CD4-positive, alpha-beta T cell (primary cell): ENCODE measurements at regions not wholly inside any gene's neighbourhood (a gene's known extent, or its start where the extent isn't known, plus 50 kb on each side); places are given as distances from the start of the nearest gene placed in this dataset.

Experiments
- ATAC-seq: fragments of 200-7000 bp; cut with Tn5 transposase; one replicate; pipeline ENCODE4 v1.10.0; 2022; ENCODE audit warnings: mild to moderate bottlenecking; ENCODE audit not compliant: poor library complexity
- CTCF ChIA-PET: fragments of 350-600 bp; sonication (Branson Sonifier 250); formaldehyde crosslinking; loops from one replicate; lab custom pipeline; 2021; ENCODE audit warnings: antibody characterized with exemption, inconsistent platforms; lab: Charles Lee
- POLR2A ChIA-PET: fragments of 350-600 bp; sonication (Branson Sonifier 250); formaldehyde crosslinking; loops from one replicate; lab custom pipeline; 2021; ENCODE audit warnings: antibody characterized with exemption, inconsistent platforms; lab: Charles Lee
- DNase-seq, 14 experiments: peaks; one replicate each; pipeline ENCODE4 v3.0.0-alpha.2; 2013 to 2020; ENCODE audit warnings: mixed read lengths in 2 of 14
- H3K27ac ChIP-seq, 2 donors: one replicate each; pipeline versions ENCODE4 v1.5.1 to v1.7.0; 2013; ENCODE audit warnings: low read length in 2 of 2, low read depth in 1 of 2, mild to moderate bottlenecking in 1 of 2
- H3K27me3 ChIP-seq, 2 experiments: 1 replicate in 1 of 2; 2 replicates in 1 of 2; pipeline versions ENCODE4 v1.6.1 to v1.7.0; 2013; ENCODE audit warnings: low read length in 2 of 2, control low read depth in 1 of 2, mild to moderate bottlenecking in 1 of 2, moderate library complexity in 1 of 2; ENCODE audit not compliant: insufficient read depth in 2 of 2, control insufficient read depth in 1 of 2
- H3K36me3 ChIP-seq: one replicate; pipeline ENCODE4 v1.6.1; 2013; ENCODE audit warnings: low read length, control low read depth; ENCODE audit not compliant: insufficient read depth
- H3K4me1 ChIP-seq: one replicate; pipeline ENCODE4 v1.6.1; 2013; ENCODE audit warnings: low read length, control low read depth; ENCODE audit not compliant: insufficient read depth
- H3K4me3 ChIP-seq: one replicate; pipeline ENCODE4 v1.5.1; 2013; ENCODE audit warnings: mild to moderate bottlenecking, low read length, moderate library complexity
- H3K9me3 ChIP-seq, 2 experiments: 1 replicate in 1 of 2; 2 replicates in 1 of 2; pipeline versions ENCODE4 v1.6.1 to v1.7.0; 2013; ENCODE audit warnings: low read length in 2 of 2, mild to moderate bottlenecking in 2 of 2, control low read depth in 1 of 2, moderate library complexity in 1 of 2; ENCODE audit not compliant: control insufficient read depth in 1 of 2, insufficient read depth in 1 of 2
- H3K27ac Mint-ChIP-seq: one replicate; pipeline ENCODE4 v1.8.0; 2020; ENCODE audit warnings: mixed read lengths
- H3K27me3 Mint-ChIP-seq: one replicate; pipeline ENCODE4 v1.8.0; 2021; ENCODE audit warnings: mixed read lengths
- H3K36me3 Mint-ChIP-seq: one replicate; pipeline ENCODE4 v1.8.0; 2021; ENCODE audit warnings: low read depth, mixed read lengths
- H3K4me1 Mint-ChIP-seq: one replicate; pipeline ENCODE4 v1.8.0; 2021; ENCODE audit warnings: low read depth, mixed read lengths
- H3K4me3 Mint-ChIP-seq: one replicate; pipeline ENCODE4 v1.8.0; 2020; ENCODE audit warnings: mild to moderate bottlenecking, mixed read lengths
- H3K9me3 Mint-ChIP-seq: one replicate; pipeline ENCODE4 v1.8.0; 2020; ENCODE audit warnings: mixed read lengths
- intact Hi-C, 2 experiments: fragments of 100-400 bp; cut with DNase I in 1 of 2; cut with micrococcal nuclease in 1 of 2; formaldehyde crosslinking; loops; one replicate each; pipeline versions ENCODE4 v1.15.1 to v1.9.0; 2023 to 2025; cut with DNase I, micrococcal nuclease
- TF ChIP-seq, protein P1 (sequence below): fragments of 200-600 bp; IDR thresholded peaks from one replicate; pipeline ENCODE4 v1.8.0; 2022; ENCODE audit warnings: antibody characterized with exemption, mild to moderate bottlenecking

- no peak overlapping the region for H3K4me3 ChIP-seq
- intact Hi-C loops = loop anchor here in 1 of 2 experiments (2.0 kb wide), 1 partner anchor 17 kb away; no protein-coding TSS in a partner anchor
- H3K36me3 Mint-ChIP-seq = no peaks in the 10 kb centered on the region
- ChIA-PET POLR2A (no interaction called here), CTCF (no interaction called here)
- no peak for ATAC-seq
- H3K9me3 ChIP-seq = no peaks in the 10 kb centered on the region
- H3K27me3 ChIP-seq = no peaks in the 10 kb centered on the region
- no peaks in the 10 kb centered on the region for H3K9me3 Mint-ChIP-seq
- no peak overlapping the region for H3K27ac ChIP-seq
- no peaks in the 10 kb centered on the region for H3K36me3 ChIP-seq
- no peaks in the 10 kb centered on the region for H3K27me3 Mint-ChIP-seq
- no peak for DNase-seq
- TF ChIP-seq, protein P1, sequence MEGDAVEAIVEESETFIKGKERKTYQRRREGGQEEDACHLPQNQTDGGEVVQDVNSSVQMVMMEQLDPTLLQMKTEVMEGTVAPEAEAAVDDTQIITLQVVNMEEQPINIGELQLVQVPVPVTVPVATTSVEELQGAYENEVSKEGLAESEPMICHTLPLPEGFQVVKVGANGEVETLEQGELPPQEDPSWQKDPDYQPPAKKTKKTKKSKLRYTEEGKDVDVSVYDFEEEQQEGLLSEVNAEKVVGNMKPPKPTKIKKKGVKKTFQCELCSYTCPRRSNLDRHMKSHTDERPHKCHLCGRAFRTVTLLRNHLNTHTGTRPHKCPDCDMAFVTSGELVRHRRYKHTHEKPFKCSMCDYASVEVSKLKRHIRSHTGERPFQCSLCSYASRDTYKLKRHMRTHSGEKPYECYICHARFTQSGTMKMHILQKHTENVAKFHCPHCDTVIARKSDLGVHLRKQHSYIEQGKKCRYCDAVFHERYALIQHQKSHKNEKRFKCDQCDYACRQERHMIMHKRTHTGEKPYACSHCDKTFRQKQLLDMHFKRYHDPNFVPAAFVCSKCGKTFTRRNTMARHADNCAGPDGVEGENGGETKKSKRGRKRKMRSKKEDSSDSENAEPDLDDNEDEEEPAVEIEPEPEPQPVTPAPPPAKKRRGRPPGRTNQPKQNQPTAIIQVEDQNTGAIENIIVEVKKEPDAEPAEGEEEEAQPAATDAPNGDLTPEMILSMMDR = no peak
- peaks cover 40% of the 10 kb centered on the region for H3K4me1 Mint-ChIP-seq
- H3K4me3 Mint-ChIP-seq = no peak overlapping the region
- H3K4me1 ChIP-seq = peaks cover 29% of the 10 kb centered on the region
- no peak overlapping the region for H3K27ac Mint-ChIP-seq
Observed at GRCh38 chr15:31243895-31244294, 82.7 kb upstream of the KLF13 start.

DNA sequence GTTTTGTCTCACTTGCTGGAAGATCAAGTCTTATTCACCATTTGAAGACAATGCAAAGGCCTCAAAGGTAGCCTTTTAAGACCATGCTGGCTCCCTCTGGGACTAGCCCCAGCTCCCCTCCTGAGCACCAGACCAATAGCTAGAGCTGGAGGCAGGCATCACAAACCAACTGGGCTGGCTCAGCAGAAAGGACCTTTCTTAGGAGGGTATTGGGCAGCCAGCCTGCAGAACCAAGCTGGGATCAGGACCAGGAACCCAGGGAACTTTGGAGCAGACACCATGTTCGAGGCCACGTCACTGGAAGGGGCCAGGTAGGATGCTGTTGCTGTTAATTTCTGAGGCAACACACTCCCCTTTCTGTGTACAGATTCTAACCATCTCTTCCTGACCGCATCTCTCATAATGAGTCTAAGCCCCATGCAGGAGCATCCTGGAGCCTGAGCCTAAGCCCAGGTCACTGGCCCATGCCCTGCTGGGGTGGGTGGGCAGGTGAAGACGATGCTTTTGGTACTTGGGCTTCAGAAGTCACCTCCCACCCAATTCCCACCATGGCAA lies 81.4 kb upstream of the KLF13 start:
- Histone ChIP-seq H3K9me3 (no peaks in the 10 kb centered on the region), H3K36me3 (no peaks in the 10 kb centered on the region), H3K4me1 (peaks cover 20% of the 10 kb centered on the region), H3K4me3 (no peak overlapping the region), H3K27me3 (no peaks in the 10 kb centered on the region), H3K27ac (no peak overlapping the region)
- Mint-ChIP-seq H3K36me3 (no peaks in the 10 kb centered on the region), H3K4me3 (no peak overlapping the region), H3K27ac (no peak overlapping the region), H3K27me3 (no peaks in the 10 kb centered on the region), H3K9me3 (no peaks in the 10 kb centered on the region), H3K4me1 (peaks cover 30% of the 10 kb centered on the region)
- ChIA-PET POLR2A (interaction anchor here (0.8 kb wide), 1 partner anchor 9 kb away, joined by 3 read pairs; no protein-coding TSS in a partner anchor), CTCF (no interaction called here)
- no peak for ATAC-seq
- DNase-seq = no peak
- TF ChIP-seq, protein P1 = no peak
- intact Hi-C loops = loop anchor here in 1 of 2 experiments (2.0 kb wide), 1 partner anchor 16 kb away; no protein-coding TSS in a partner anchor

DNA sequence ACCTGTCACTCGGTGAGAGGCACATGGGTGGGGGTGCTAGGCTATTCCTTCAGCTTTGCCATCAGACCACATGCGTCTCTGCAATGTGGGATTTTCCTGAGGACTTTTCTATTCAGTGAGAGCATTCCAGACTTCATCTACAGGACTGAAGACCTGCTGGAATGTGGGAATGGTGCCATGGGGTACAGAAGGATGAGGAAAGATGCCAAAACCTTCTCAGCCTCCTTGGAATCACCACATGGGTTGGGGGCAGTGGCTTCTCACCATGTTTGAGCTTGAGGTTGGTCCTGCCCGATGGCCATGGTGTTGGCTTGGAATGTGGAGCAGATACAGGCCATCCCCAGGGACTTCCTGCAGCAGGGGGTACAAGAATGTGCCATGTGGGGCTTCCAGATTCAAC lies 80.9 kb upstream of the KLF13 start:
- intact Hi-C loops = loop anchor here in 1 of 2 experiments (2.0 kb wide), 1 partner anchor 15 kb away; no protein-coding TSS in a partner anchor
- no peaks in the 10 kb centered on the region for H3K36me3 ChIP-seq
- Mint-ChIP-seq H3K4me1 (peaks cover 25% of the 10 kb centered on the region), H3K4me3 (no peak overlapping the region), H3K36me3 (no peaks in the 10 kb centered on the region), H3K27ac (no peak overlapping the region), H3K27me3 (no peaks in the 10 kb centered on the region), H3K9me3 (no peaks in the 10 kb centered on the region)
- peaks cover 20% of the 10 kb centered on the region for H3K4me1 ChIP-seq
- DNase-seq = no peak
- POLR2A ChIA-PET = interaction anchor here (0.8 to 1.0 kb wide), 2 partner anchors 9 to 81 kb away, joined by 3 read pairs; partner anchors contain the start of gene KLF13
- H3K9me3 ChIP-seq = no peaks in the 10 kb centered on the region
- H3K27ac ChIP-seq = no peak overlapping the region
- no peak overlapping the region for H3K4me3 ChIP-seq
- ATAC-seq = no peak
- H3K27me3 ChIP-seq = no peaks in the 10 kb centered on the region
- TF ChIP-seq, protein P1 = no peak
- CTCF ChIA-PET = no interaction called here
